ENCODE measurements at regions not wholly inside any gene's neighbourhood (a gene's known extent, or its start where the extent isn't known, plus 50 kb on each side); places are given as distances from the start of the nearest gene placed in this dataset.

GRCh38 chr4:62865261-62865660 is 1544.0 kb downstream of the TECRL start:
- TF ChIP-seq CTCF (IDR thresholded peaks at IDR 0.05 in 8 of 11, conservative IDR thresholded peaks at IDR 0.05 in 3 of 11) (no peak), POLR2A (IDR thresholded peaks at IDR 0.05) (no peak)
